Stimulated activated CD8-positive, alpha-beta memory T cell treated with anti-CD3 and anti-CD28 coated beads, Interleukin-7, amount 100 ng/mL, for 48 hours (primary cell): ENCODE measurements at regions not wholly inside any gene's neighbourhood (a gene's known extent, or its start where the extent isn't known, plus 50 kb on each side); places are given as distances from the start of the nearest gene placed in this dataset.

ENCODE experiments used
- DNase-seq, 2 donors: peaks; one replicate each; pipeline ENCODE4 v3.0.0-alpha.2; 2020; ENCODE audit warnings: low read depth in 1 of 2; ENCODE audit errors: extremely low read depth in 1 of 2

DNA sequence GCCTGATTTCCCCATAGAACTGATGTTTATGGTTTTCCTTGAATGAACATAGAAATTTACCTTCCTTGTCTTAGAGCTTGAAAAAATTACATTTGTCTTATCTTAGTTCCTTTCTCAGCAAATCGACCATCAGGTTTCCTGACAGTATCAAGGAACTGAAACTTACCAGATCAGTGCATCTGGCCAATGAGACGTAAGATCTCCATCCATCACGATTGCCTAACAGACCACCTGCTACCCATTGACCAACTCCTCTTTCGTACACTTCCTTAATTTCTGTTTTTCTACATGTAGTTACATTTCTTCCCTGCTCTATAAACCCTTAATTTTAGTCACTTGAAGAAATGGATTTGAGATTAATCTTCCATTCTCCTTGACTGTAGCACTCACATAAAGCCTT is 57.4 kb upstream of the TMPRSS15 start:
- DNase-seq = no peak

DNA sequence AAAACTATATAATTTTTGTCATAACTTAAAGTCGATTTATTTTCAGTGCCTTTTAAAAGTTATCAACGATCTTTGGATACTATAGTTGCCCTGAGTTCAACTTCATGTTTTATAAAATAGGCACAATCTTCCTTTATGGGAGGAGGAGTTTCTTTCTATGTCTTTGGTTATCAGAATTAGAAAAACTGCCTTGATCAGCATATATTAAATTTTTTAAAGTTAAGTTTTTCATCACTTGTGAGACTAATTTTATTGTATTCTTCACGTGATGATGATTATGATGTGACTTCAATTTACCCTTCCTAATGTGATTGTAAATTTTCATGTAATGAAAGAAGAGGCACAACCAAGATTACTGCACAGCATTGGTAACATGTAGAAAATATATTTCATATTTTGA is 58.2 kb upstream of the TMPRSS15 start:
- no peak for DNase-seq

DNA sequence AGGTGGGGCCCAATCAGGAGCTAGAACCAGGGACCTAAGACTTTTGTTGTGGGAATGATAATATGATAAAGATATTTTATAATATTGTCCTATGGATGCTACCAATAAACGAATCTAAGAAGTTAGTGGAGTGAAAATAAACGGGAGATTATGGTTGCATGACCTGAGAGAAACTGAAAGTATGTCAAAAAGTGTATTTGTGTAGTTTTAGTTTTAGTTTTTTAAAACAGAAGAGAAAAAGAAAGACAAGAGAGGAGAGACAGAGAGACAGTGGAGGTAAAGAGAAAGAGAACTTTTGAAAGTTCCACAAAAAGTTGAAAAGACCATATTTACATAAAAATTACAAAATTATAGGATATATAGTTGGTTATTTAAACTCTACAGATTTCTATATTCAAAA is 64.1 kb upstream of the TMPRSS15 start:
- no peak for DNase-seq

DNA sequence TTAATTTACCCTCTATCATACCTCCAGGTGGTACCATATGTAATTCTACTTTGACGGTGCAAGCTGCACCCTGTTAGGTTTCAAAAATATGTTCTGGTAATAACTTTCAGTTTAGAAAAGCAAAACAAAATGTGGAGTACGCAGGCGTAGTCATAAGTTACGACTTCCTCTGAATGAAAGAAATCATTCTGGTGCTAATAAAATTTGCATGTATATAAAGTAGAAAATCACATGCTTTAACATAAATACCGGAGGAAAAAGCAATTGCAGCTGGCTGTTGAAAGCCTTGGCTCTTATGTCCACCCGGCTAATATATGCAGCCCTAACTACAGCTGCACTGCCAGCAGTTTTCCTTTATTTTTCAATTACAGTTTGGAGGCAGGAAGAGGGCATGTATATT is 65.2 kb upstream of the TMPRSS15 start:
- DNase-seq = no peak

DNA sequence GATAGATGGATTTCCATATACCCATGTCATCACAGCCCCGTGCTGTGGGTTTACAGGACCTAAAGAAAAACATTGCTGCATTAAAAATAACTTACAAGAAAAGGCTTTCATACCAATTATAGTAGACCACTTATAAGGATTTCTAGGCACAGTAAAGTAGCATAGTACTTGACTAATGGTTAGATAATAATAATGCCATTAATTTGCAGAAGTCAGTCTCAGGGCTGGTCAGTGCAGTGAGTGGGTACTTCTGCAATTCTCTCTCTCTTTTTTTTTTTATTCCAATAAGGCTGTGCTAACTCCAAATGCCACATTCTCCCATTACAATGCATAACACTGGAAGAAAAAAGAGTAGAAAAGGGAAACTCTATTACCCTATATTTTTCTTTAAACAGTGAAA is 73.1 kb upstream of the TMPRSS15 start:
- DNase-seq = no peak

DNA sequence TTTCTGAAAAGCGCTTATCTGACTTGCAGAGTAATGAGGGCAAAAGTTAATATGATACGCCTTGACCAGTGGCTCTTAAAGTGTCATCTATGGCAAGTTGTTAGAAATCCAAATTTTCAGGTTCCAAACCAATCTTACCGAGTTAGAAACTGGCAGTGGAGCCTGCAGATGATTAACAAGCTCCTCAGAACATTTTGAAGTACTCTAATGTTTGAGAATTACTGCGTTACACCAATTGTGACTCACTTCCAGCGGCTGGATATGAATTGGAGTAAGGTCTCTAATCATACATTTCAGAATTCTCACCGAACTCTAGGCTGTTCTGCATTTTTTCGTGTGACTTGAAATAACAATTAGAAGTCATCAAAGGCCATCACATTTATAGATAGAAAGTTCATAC is 73.5 kb upstream of the TMPRSS15 start:
- no peak for DNase-seq

DNA sequence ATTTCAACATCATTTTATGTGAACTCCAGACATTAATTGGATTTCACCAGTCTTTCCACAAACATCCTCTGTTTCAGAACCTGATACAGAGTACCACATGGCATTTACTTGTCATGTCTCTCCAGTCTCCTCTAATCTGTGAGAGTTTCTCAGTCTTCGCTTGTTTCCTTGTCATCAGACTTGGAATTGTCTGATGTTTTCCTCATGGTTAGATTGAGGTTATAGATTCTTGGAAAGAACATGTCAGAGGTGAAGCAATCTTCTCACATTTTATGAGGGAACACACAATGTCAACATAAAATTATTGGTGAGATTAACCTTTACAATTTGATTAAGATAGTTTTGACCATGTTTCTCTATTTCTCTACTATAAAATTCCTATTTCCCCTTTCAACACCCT is 74.9 kb upstream of the TMPRSS15 start:
- DNase-seq = no peak

DNA sequence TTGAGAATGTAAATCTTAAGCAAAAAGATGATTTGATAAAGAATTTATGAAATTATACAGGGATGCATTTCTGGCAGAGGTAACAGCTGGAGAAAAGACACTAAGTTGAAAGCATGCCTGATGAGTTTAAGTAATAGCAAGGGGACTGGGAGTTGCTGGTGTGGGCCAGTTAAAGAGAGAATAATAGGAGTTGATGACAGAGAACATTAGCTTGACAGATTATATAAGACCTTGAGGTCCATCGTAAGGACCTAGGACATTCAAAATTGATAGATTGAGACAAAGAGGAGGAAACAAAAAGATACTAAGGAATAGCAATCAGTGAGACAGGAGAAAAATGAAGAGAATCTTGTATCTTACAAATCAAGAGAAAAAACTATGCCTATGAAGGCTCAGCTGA is 84.7 kb upstream of the TMPRSS15 start:
- no peak for DNase-seq

DNA sequence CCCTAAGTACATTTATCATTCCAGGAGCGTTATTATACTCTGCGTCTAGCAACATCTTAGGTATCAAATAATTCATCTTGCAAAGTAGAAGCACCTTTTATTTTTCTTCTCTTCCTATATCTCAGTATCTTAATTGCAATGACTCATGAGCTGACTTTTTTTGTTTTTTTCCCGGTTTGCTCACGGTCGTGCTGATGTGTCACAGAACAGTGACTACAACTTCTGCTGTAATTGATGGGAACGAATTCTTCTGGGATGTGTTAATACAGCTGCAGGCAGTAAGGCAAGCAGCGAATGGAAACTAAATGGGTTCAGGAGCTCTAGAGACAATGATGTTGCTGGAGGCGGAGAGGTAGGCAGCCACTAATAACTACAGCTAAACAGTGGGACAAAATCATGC is 89.8 kb upstream of the TMPRSS15 start:
- no peak for DNase-seq

DNA sequence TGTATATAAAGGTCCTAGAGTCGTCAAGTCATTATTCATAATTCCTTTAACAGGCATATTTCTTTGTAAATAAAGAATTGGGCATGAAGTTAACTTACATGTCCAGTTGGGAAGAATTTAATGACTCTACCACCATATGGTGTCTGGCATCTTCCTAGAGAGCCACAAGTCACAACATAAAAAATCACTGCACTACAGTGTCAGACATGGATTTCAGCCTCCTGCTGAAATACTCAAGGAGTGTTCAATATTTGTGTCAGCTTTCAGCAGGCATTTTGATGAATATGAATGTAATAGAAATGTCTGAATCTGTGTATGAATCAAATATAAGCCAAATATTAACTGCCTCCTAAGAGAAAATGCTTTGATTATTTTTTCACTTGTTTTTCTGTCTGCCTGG is 91.9 kb upstream of the TMPRSS15 start:
- DNase-seq = no peak

DNA sequence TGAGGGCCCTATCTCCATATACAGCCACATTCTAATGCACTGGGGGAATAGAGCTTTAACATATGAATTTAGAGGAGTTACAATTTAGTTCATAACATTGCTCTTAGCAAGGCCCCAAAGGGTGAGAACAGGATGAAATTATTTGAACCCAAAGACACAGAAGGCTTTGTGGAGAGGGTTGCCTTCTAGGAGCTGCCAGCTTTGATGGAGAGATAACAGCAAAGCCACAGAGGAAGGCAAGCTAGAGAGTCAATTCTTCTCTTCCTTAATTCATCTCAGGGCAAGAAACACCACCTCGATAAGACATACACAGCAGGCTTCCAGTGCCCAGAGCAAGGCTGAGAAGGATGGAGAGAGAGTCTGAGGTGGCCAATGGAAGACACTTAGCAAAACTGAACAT is 94.8 kb upstream of the TMPRSS15 start:
- DNase-seq = no peak

DNA sequence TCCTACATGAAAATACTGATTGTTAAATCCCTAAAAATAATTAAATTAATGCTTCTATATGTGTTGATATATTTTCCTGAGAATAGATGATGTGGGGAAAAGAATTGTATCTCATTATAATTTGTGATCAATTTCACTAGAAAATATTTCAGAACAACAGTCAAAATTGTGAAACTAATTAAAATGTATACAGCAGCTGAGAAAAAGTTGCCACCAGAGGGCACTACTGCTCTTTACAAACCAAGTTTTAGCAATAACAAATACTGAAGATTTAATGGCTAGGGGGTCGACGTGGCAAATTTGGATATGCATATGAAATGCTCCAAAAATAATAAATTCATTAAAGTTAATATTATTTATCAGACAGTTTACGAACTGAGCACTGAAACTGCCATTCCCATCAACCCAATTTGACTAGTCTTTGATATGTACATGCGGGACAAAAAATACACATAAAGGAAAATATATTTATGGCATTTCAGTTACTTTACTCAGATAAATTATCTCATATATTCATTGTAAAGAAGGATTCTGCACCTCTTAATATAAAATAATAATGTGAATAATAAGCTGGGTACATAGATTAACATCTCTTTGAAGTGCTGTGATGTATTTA is 96.3 kb upstream of the TMPRSS15 start:
- DNase-seq = peak in 1 of 2 donors; percentile 13

DNA sequence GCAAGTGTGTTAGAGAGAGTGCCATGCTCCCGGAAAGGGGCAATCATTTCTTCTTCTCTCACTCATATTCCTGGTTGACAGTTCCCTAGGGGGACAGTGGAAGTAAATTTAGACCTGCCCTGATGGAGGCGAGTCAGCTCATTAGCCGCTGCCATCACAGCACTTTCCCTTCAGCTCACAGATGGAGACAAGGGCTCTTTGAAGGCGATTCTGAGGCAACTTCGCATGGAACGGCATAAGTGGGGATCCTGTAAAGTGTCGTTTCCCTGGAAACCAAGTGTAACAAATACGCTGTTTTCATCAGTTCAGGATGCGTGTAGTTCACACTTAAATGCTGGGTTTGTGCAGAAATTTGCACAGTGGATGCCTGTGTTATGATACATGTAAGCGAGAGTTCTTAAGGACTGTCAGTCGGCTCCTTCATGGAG is 114.5 kb upstream of the TMPRSS15 start:
- no peak for DNase-seq

DNA sequence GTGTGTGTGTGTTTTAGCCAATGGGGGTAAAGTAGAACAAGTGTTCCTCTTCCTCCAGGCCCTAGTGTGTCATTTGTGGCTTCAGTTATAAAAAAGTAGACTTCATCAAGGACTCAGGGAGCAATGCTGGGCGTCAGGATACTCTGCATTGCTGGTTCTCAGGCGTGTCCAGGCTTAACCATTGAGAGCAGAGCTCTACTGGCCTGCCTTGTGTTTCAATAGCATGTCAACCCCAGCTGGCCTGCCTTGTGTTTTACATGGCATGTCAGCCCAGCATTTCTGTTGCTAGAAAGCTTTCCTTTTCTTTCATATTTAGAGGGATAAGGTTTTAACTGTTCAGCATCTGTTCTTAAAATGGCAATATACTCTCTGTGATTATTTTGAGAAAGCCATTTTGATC is 117.6 kb upstream of the TMPRSS15 start:
- no peak for DNase-seq

DNA sequence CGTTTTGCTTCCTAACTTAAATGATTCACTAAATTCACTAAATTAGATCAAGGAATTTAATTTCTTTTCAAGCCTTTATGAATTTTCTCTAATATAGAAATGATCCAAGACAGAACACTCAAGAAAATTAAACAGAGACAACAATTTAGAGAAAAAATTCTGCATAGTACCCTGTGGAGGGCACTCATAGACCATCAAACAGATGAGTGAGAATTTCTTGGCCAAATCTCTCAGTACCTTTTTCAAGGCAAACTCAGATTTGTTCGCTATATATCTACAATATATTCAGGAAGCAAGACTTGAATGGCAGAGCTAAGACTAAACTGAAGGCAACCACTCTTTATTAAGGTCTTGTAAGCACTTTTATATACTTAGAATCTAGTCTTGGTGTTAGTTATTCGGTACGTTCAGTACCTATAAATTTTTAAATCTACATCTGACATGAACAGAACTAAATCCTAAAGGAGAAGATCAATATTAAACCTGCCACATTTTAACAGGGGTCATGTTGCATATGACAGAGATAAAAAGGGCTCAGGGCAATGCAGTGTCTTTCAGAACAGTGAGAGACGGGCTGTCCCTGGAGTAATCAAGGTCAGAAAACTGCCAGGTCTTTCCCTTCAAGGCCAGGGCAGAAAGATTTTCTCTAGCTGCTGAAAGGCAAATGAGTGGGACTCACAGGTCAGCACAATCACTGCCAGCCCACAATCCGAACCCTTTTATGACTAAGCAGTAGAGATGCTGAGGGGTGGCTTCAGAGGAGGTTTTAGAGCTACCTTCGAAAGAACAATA is 118.8 kb upstream of the TMPRSS15 start:
- no peak for DNase-seq

DNA sequence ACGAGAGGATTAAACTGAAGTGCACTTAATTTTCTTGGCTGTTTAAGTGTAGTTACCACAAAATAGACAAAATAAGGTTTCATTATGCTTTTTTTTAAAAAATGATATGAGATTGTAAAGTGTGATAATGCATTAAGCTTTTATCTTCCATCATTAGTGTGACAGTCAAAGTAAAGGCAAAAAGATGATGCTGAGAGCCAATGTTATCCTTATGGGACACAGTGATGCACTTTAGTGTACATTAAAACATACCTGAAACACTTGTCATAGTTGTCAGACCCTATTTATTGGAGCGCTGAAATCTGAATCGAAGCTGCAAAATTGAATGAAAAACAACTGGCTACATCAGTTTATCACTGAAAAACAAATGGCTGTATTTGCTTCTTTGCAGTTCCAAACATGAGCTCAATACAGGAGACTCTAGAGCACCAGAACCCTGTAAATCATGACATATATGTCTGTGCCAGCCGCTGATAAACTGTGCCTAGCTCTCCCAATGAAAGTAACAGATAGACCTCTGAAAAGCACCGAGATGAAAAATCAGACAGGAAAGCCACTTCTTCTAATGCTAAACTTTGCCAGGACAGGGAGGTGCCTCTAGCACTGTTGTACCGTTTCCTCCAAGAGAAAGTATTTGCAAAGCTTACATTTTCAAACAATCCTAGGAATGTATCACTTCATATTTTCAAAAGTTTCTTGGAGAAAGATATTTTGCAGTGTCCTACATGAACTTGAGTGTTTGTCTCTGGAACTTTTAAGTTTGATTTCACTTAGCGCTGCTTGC is 120.7 kb upstream of the TMPRSS15 start:
- DNase-seq = no peak

DNA sequence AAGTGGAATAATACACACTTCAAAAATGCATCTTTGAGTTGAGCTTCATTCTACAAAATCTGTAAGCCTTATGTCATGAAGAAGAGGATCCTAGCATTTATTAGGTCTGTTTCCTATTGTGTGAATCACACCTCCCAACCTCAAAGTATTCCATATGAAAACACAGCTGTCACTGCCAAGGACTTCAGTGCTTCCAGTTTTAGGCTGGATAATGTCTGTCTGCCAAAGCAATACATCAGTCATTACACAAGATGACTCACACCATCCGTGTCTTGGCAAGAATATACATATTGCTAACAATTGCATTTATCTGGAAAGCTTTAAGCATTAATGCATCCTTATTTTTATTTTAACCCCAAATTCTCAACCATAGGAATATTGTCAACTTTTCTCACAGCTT is 125.7 kb upstream of the TMPRSS15 start:
- no peak for DNase-seq

DNA sequence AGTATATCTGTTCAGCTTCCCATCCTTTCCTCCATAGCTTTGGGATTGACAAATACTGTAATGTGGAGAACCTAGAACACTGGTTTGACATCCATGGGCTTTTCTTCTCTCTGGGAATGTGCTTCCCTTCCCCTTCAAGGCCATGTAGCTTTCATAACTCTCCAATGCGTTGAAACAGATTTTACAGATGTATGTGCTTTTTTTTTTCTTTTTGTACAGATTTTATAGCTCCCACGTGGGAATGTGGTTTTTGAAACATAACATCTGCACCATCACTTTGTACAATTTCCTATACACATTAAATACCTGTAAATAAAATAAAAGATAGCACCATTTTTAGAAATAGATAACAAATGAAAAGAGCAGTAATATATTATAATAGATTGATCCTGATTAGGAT is 138.5 kb upstream of the TMPRSS15 start:
- no peak for DNase-seq

DNA sequence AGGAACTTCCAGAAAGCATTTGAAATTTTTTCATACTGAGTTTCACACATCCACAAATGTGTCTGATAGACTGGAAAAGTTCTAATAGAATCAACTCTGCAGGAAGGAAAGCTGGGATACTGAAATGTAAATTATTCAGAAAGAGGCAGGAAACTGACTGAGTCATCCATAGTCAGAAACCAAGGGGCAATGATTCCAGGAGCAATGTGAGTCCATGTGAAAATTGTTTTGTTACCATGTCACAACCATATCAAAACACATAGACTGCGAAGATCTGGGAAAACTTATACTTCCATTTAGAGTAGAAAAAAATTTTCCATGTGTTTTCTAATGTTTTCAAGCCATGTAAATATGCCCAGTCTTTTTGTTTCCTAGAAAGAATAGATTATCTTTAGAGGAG is 142.3 kb upstream of the TMPRSS15 start:
- no peak for DNase-seq

DNA sequence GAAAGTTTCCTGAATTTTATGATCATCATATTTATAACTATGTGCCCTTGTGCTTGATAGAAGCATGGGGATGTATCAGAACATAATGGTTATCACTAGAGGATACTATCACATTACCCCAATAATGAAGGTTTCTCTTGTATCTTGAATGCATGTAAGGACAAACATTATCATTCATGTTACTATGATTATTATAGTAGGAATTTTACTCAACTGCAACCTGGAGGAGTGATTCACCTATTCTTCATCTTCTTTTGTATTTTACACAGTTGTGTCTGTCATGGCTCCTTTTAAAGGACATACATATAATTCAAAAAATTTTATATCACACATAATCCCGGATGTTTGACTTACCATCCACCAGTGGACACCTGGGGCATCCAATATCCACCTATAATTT is 143.8 kb upstream of the TMPRSS15 start:
- no peak for DNase-seq

DNA sequence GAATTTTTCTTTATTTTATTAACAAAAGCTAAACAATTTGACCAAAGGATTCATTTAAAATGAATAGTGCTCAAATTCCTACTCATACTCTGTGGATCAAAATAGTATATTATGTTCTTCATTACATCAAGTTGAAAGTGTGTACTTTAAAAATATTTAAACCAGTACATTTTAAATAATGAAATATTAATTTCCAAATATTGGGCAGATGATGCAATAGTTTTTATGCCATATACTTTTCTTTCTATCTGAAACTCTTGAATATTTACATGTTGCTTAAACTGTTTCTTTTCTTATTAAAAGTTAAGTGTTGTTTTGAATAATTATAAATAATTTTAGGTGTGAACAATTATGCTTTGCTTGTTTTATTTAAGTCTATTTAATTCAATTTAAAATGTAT is 144.7 kb upstream of the TMPRSS15 start:
- no peak for DNase-seq
